Medulla oblongata (tissue), 1 donor: ENCODE measurements at regions not wholly inside any gene's neighbourhood (a gene's known extent, or its start where the extent isn't known, plus 50 kb on each side); places are given as distances from the start of the nearest gene placed in this dataset.

Experiments
- DNase-seq: peaks from one replicate; pipeline ENCODE4 v3.0.0-alpha.2; 2015; ENCODE audit errors: extremely low spot score

DNA sequence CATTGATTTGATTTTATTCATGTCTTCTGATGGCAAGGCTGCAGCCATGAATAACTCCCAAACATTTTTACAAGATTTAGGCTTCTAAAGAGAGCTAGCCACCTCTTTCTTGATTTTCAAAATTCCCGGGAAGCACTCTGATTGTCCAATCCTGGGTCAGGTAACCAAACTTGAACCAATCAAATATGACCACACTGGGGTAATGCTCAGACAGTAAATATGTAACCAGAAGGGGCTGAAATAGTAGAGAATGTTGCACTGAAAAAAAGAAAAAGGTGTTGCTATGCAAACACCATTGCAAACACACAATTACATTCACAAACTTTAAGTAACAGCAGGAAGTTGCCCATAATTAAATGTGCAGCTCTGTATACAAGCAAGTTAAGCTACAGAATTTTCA is 112.9 kb upstream of the IQCM start:
- no peak for DNase-seq

DNA sequence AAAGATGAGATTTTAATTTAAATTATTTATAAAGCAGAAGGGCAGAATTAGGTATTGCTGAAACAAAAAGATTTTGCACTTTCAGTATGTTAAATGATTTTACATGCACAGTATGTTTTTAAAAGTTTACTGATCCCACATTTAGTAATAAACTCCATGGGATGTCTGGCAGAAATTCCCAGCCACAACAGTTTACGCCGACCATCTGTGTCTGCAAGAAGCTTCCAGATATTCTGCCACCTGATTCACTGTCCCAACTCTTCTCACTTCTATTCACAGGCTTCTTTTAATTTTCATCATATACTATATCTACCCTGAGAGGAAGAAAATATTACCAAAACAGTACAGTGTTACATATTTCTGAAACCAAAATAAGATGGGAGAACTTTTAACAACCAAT is 115.8 kb upstream of the IQCM start:
- DNase-seq, result no peak

DNA sequence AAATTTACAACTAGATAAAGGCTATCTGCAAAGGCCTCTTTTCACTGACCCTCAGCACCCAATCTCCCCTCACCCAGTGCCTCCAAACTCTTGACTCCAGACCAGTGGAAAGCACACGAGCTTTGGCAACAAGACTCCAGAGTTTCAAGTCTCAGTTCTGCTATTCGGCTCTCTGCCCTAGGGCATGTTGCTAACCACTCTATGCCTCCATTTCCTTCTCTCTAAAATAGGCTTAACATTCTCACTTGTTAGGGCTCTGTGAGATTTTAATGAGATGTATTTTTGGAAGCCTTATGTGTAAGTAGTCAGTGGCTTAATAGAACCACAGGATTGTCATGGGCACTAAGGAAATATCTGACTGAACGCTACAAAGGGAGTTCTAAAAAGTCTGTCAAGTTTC is 116.5 kb upstream of the IQCM start:
- no peak for DNase-seq

DNA sequence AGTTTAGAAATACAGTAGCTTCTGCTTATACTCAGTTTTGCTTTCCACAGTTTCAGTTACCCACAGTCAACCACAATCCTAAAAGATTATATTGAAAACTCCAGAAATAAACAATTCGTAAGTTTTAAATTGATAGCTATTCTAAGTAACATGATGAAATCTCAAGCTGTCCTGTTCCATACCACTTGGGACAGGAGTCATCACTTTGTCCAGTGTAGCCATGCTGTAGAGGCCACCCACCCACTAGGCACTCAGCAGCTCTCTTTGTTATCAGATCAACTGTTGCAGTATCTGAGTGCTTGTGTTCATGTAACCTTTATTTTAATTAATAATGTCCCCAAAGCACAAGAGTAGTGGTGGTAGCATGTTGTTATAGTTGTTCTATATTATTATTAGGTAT is 117.5 kb upstream of the IQCM start:
- no peak for DNase-seq

DNA sequence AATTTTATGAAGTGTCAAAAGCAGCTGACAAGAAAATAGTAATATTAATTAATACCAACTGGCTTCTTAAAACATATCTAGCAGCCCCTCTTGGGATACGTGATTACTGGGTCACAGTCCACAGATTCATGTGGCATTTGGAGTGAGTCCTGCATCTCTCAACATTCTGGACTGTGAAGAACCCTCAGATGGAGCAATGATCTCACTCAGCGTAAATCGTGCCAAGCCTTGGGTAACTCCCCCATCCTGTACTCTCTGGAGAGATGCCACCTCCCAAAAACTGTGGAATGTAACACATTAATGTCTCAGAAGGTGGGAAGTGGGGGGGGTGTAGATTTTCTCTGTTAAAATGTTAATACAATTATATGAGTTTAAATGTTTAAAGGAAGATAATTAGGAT is 118.2 kb upstream of the IQCM start:
- no peak for DNase-seq

DNA sequence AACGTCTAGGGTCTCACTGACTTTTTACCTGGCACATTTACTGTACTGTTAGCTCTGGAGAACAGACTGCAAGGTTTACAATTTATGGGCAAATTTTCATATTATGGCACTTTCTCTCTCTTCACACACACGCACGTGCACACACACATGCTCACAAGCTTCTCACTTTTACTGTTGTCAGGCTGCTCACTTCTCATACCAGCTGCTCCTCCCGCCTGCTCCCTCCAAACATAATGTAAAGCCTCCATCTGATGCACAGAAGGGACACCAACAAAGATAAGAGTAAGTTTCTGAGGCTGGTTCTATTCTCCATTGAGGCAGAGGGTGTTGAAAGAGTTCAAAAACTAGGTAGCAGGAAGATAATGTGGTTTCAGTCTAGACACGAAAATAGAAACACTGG is 128.9 kb upstream of the DCLK2 start:
- DNase-seq, result no peak

DNA sequence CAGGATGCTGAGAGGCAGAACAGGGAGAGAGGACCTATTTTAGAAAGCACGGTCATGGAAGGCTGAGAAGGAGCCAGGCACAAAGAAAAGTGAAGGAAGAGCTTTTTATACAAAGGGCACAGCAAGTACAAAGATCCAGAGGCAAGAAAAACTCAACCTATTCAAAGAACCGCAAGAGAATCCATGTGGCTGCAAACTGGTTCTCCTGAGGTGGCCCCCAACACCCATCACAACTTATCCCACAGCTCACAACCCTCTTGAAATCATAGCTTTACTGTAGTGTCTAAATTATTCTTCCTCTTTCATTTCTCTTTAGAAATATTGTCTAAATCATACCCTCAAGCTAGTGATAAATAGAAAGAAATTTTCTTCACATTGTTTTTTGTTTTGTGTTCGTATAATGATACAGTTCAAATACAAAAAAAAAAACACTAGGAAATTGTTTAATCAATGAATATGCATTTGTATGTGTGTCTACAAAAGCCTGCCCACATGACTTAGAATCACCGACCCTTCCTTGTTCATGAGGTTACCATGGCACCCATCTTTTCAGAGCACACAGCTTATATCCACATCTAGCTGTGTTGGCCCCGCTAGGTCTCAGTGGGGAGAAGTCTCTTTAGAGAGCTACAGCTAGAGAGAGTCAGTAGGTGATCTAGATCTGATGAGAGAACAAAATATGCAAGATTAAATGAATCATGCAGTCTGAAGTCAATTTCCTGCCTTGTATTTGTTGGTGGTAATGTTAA is 126.9 kb upstream of the DCLK2 start:
- DNase-seq, result no peak

DNA sequence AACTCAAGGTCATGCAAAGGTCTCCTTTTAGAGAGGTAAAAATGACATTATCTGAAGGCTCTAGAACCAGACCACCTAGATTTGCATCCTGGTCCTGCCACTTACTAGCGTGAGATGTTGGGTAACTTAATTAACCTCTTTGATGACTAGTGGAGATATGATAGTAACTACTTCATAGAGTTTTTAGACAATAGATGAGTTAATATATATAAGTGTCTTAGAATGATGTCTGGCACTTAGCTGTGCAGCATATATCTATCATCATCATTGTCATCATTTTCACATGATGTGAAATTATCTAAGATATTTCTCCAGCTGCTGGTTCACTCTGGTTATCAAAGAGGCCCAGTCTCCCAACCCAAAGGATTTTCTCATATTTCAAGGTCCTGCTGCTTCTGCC is 126.1 kb upstream of the DCLK2 start:
- DNase-seq, result no peak

DNA sequence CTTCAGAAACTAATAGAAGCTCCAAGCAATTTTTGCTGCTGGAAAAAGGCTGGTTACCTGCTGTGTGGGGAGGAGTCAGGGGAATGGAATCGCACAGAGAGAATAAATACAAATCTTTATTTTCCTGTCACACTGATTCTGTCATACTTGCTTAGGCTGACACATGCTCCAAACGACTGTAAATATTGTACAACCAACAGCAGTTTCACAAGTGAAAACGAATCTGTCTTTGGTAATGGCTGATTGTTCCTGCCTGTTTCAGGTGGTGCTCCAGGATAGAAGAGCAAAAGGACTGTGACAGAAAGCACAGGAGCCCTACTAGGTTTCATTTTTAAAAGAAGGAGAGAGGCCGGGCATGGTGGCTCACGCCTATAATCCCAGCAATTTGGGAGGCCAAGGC is 125.5 kb upstream of the DCLK2 start:
- DNase-seq, result no peak

DNA sequence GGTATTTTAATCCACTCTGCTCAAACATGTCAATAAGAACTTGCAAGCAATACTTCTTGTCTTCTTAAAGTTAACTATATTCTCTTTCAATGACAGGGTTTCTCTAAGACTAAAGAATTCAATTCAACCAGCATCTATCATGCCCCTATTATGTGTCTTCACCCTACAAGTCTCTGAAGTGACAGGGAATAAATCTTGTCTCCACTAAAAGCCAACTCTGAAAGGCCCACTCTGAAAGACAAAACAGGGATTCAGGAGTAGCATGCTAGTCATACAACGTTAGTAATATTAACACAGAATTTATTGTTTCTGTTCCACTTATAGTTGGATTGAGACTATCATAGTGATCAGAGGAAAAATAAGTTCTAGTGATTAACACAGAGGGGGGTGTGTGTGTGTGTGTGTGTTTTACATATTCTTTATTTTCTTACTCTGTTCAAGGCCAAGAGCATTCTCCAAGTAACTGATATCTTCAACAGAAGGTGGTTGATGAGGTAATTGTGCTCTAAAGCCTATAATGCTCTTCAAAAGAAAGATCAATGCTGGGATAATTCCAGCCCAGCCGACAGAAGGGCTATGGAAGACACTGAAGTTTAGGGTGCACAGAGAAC is 122.4 kb upstream of the DCLK2 start:
- DNase-seq, result no peak

DNA sequence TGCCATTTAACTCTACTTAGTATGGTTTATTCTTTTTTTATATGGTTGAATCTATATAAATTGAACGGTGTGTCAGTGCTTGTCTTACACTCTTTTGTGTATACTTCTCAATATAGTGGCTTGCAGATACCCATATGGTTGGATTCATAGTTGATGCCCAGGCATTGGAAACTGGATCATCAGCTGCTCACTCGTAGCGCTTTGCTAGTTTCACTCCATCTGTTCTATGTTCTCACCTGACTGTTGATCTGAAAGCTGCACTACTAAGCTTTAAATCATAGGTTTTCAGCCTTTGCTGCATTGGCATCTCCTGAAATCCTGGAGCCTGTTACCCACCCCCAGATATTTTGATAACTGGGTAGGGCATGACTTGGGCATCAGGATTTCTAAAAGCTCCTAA is 121.6 kb upstream of the DCLK2 start:
- no peak for DNase-seq

DNA sequence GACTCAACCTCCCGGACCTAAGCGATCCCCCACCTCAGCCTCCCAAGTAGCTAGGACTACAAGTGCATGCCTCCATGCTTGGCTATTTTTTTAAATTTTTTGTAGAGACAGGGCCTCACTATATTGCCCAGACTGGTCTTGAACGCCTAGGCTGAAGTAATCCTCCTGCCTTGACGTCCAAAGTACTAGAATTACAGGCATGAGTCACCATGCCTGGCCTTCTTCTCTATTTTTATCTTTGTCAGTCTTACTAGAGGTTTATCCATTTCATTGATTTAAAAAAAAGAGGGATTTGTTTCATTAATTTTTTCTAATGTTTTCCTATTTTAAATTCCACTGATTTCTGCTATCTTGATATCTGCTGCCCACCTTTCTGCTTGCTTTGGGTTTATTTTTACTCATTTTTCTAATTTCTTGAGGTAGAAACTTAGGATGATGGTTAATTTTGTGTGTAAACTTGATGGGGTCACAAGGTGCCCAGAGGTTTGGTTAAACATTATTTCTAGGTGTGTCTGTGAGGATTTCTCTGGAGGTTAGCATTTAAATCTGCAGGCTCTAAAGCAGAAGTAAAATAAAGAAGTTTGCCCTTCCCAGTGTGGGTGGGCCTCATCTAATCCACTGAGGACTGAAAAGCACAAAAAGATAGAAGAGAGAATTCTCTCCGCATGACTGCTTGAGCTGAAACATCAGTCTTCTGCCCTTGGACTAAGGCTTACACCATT is 116.2 kb upstream of the DCLK2 start:
- DNase-seq, result no peak

DNA sequence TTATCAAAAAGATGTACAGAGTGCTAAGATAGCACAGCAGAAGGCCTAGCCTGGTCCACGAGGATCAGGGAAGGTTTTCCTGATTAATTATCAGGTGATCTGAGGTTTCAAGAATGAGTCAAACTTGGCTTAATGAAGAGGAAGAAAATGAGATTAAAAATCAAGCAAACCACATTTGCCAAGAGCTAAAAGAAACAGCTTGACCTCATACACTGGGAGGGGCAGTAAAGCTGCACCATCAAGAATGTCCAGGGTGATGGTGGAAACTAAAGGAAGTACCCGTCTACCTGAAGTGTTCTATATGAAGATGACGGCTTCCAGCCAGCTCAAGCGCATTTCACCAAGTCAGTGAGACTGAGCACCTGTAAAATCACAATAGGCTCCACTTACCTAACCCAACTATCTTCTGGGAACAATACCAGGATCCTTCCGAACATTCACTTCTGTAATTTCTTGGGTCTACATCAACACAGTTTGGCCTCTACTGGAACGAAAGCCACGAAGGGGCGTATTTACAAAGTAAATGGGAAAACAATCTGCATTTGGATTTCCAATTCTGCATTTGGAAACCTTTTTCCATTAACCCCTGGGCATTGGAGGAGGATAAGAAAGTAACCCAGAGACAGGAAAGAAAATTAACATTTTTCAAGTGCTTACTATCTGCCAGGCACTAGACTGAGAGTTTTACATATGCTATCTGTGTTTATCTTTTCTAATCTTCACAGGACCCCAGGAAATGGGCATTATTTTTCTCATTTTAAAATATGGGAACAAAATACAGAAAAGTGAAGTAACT is 114.0 kb upstream of the DCLK2 start:
- DNase-seq, result no peak

DNA sequence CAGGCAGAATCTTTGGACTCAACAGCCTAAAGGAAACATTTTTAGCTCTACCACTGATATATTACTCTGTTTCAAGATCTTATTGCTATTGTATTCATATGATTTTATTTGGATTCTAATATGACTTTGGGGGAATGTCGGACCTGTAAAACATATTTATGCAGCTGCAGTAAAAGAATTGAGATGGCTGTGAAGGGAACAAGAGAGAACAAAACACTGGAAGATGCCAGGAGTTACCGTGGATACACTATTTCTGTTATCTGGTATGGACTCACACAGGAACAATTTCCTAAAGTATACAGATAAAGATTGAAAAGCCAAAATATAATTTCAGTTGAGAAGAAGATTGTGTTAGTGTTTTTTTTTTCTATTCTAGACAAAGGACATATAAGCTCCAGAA is 113.0 kb upstream of the DCLK2 start:
- no peak for DNase-seq

DNA sequence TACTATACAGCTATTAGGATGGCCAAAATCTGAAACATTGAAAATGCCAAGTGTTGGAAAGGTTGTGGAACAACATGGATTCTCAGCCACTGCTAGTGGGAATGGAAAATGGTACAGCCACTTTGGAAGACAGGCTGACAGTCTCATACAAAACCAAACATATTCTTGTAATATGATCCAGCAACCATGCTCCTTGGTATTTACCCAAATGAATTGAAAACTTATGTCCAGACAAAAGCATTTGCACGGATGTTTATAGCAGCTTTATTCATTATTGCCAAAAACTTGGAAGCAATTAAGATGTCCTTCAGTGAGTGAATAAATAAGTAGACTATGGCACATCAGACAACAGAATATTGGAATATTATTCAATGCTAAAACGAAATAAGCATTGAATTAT is 105.8 kb upstream of the DCLK2 start:
- no peak for DNase-seq

DNA sequence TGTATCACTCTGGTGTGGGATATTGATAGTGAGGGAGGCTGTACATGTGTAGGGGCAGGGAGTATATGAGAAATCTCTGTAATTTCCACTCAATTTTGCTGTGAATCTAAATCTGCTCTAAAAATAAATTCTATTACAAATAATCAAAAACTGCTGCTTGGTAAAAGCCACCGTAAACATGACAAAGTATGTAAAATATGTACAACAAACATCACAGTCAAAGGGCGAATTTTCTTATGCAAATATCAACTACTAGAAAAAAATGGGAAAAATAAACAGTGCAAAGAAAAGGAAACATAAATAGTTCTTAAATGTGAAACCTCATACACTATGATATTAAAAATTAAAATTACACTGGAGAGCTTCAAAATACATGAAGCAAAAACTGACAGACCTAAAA is 105.1 kb upstream of the DCLK2 start:
- DNase-seq, result no peak

DNA sequence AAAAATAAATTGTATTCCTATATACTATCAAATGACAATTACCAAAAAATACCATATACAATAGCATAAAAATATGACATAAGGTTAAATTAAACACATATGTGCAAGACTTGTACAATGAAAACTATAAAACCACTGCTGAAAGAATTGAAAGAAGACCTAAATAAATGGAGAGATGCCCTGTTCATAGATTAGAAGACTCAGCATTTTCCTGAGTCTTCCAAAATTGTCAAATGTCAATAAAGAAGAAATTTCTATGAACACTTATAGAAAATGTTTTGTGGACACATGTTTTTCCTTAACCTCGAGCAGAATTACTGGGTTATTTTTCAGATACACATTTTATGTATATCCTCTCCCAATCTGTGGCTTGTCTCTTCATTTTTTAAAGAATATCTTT is 103.1 kb upstream of the DCLK2 start:
- no peak for DNase-seq

DNA sequence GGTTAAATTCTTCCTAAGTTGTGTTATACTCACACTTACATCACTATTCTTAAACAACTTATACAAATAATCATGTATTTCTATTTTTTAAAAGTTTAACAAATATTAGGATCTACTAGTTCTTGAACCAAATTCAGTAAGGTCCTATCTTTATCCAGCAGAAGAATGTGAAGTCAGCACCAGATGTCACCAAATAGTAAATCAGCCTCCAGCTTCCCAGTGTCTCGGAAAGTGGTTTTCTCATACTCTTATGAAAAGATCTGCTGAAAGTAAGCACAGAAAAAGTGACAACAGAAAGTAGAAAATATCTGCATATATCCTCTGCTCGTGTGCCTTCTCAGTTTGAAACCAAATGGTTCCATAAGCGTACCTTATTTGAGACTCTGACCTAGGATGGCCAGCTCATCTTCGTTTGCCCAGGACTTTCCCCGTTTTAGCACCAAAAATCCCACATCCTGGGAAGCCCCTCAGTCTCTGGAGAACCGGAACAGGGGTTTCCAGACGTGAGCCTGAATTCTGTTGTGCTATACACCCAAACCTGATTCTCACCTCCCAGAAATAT is 98.0 kb upstream of the DCLK2 start:
- DNase-seq, result no peak

DNA sequence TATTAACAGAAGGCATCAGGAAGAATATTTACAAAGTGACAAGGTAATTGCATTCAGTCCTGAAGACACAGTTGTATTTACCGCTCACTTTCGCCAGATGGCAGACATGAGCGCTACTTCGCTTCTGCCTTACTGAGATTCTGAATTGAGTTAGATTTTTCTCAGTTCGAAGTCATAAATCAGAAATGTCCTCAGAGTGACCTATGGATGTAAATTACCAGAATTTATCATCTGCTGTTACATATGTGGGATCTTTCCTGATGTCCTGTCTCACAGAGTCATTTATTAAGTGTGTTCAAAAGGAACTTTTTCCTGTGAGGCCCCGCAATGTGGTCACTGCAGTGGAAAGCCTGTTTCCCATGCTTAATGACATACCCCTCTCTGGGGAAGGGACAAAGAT is 97.3 kb upstream of the DCLK2 start:
- peak; percentile 78 for DNase-seq

DNA sequence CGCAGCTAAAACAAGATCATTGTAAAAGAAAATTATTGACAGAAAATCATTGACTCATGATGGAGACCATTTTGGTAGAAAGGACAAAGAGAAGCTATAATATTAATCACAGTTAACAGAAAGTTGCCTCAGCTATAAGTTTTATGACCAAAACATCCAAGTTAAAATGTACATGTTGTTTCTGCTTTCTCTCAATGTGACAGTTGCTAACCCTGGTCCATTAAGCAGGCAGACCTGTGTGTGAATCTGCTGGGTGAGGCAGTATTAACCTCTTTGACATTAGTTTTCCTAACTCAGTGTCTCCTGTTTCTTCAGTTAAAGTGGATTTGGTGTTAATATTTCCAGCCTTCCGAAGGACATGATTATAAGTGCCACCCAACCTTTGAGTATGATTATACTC is 94.8 kb upstream of the DCLK2 start:
- no peak for DNase-seq

DNA sequence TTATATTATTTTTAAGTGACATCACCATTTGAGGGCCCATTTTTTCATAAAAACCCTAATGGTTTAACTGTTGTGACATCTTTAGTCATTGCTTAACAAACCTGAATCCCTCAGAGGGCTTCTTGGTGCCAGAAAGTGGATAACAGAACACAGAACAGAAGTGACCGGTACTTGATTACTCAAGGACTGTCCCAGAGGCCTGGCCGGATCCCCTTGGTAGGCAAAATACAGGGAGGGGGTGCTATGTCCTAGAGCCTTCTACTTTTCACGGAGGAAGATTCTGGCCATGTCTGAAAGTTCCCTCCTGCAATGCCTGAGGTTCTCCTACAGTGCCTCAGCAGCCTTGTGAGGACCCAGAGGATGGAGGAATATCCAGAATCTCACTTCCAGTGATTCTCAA is 94.3 kb upstream of the DCLK2 start:
- no peak for DNase-seq

DNA sequence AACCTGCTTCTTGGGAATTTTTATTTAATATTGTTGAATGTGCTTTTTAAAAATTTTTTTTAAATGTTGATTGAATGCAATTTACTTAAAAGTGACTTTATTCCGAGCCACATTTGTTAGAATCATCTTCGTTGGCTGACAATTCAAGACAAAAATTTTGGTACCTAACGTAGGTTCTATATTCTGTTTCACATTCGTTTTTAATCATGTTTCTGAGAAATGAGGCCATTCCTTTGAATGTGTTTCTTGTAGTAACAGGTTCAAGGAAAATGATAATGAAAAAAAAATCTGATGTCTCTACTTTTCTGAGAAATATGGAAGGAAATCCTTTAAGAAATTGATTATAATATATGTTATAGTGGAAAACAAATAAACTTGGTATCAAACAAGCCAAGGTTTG is 92.3 kb upstream of the DCLK2 start:
- no peak for DNase-seq
